ENCODE measurements at regions not wholly inside any gene's neighbourhood (a gene's known extent, or its start where the extent isn't known, plus 50 kb on each side); places are given as distances from the start of the nearest gene placed in this dataset.
"Not testable (repeated sequence)": the region's sequence is repeated elsewhere in the genome, so short reads cannot be mapped to it uniquely, and the experiment has no call there.

DNA sequence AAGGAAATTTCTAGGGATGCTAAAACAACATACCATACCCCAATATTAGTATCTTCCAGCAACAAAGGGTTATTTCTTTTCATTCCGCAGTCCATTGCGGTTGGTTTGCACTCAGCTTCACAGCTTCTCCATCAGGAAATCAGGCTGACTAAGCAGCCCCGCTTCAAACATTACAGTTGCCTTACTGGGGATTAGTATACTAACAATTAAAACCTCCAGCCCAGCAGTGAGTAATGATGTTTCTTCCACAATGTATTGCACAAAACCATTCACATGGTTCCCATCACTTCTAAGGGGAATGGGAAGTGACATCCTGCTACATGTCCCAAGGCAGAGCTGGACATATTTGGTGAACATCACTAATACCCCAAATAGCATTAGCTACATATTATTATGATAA lies 1384.9 kb downstream of the CDH8 start:
- H3K4me3 ChIP-seq (ENCODE audit: insufficient read depth, low read length), result no peak overlapping the region
- no peaks in the 10 kb centered on the region for H3K27me3 ChIP-seq (ENCODE audit: insufficient read depth, low read length)
- H2AFZ ChIP-seq (ENCODE audit: low read length), result no peak overlapping the region
- H3K36me3 ChIP-seq (ENCODE audit: insufficient read depth, low read length), result no peaks in the 10 kb centered on the region
- no peaks in the 10 kb centered on the region for H4K20me1 ChIP-seq (ENCODE audit: insufficient read depth, low read length)
- no peak overlapping the region for H3K27ac ChIP-seq (ENCODE audit: low read depth, low read length)
- no peak for DNase-seq (ENCODE audit: insufficient read length, low spot score, missing footprints)
- H3K4me2 ChIP-seq (ENCODE audit: insufficient read depth, low read length), result no peak overlapping the region
- no peaks in the 10 kb centered on the region for H3K9me3 ChIP-seq (ENCODE audit: low read depth, low read length)
- H3K4me1 ChIP-seq (ENCODE audit: insufficient read depth, low read length), result no peaks in the 10 kb centered on the region
- TF ChIP-seq, protein P1, sequence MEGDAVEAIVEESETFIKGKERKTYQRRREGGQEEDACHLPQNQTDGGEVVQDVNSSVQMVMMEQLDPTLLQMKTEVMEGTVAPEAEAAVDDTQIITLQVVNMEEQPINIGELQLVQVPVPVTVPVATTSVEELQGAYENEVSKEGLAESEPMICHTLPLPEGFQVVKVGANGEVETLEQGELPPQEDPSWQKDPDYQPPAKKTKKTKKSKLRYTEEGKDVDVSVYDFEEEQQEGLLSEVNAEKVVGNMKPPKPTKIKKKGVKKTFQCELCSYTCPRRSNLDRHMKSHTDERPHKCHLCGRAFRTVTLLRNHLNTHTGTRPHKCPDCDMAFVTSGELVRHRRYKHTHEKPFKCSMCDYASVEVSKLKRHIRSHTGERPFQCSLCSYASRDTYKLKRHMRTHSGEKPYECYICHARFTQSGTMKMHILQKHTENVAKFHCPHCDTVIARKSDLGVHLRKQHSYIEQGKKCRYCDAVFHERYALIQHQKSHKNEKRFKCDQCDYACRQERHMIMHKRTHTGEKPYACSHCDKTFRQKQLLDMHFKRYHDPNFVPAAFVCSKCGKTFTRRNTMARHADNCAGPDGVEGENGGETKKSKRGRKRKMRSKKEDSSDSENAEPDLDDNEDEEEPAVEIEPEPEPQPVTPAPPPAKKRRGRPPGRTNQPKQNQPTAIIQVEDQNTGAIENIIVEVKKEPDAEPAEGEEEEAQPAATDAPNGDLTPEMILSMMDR (IDR thresholded peaks at IDR 0.05; ENCODE audit: extremely low read depth, low read depth, low read length), result no peak
- no peaks in the 10 kb centered on the region for H3K79me2 ChIP-seq (ENCODE audit: insufficient read depth, low read length)

DNA sequence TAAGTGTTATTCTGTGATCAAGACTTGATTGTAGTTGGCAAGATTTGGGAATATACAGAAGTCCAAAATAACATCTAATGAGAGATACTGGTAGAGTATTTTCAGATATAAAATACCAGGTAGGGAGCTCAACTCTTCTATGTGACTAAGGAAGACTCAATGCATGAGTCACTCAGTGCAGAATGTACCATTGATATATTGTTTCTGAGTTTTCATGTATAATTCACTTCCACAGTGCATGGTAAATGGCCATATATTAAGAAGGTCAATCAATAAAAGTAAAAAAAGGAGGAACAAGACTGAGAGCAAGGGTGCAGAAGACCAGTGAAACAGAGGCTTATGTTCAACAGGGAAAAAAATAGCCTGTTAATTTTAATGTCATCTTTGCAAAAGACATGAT lies 1387.9 kb downstream of the CDH8 start:
- Histone ChIP-seq H3K9me3 (ENCODE audit: low read depth, low read length) (no peaks in the 10 kb centered on the region), H3K79me2 (ENCODE audit: insufficient read depth, low read length) (no peaks in the 10 kb centered on the region), H3K4me3 (ENCODE audit: insufficient read depth, low read length) (no peak overlapping the region), H2AFZ (ENCODE audit: low read length) (no peak overlapping the region), H3K27ac (ENCODE audit: low read depth, low read length) (no peak overlapping the region), H3K36me3 (ENCODE audit: insufficient read depth, low read length) (no peaks in the 10 kb centered on the region), H3K4me2 (ENCODE audit: insufficient read depth, low read length) (no peak overlapping the region), H3K27me3 (ENCODE audit: insufficient read depth, low read length) (no peaks in the 10 kb centered on the region), H4K20me1 (ENCODE audit: insufficient read depth, low read length) (no peaks in the 10 kb centered on the region), H3K4me1 (ENCODE audit: insufficient read depth, low read length) (no peaks in the 10 kb centered on the region)
- no peak for DNase-seq (ENCODE audit: insufficient read length, low spot score, missing footprints)
- TF ChIP-seq, protein P1 (IDR thresholded peaks at IDR 0.05; ENCODE audit: extremely low read depth, low read depth, low read length), result no peak

DNA sequence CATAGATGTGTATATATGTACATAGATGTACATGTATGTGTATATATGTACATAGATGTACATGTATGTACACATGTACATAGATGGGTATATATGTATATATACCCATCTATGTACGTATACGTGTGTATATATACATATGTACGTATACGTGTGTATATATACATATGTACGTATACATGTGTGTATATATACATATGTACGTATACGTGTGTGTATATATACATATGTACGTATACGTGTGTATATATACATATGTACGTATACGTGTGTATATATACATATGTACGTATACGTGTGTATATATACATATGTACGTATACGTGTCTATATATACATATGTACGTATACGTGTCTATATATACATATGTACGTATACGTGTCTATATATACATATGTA lies 1388.8 kb downstream of the CDH8 start:
- H3K36me3 ChIP-seq (ENCODE audit: insufficient read depth, low read length); DNase-seq (ENCODE audit: insufficient read length, low spot score, missing footprints); H3K79me2 ChIP-seq (ENCODE audit: insufficient read depth, low read length); H3K27me3 ChIP-seq (ENCODE audit: insufficient read depth, low read length); H3K4me3 ChIP-seq (ENCODE audit: insufficient read depth, low read length); H3K4me1 ChIP-seq (ENCODE audit: insufficient read depth, low read length); H3K9me3 ChIP-seq (ENCODE audit: low read depth, low read length); H4K20me1 ChIP-seq (ENCODE audit: insufficient read depth, low read length); H3K4me2 ChIP-seq (ENCODE audit: insufficient read depth, low read length); H3K27ac ChIP-seq (ENCODE audit: low read depth, low read length); H2AFZ ChIP-seq (ENCODE audit: low read length): not testable (repeated sequence)

DNA sequence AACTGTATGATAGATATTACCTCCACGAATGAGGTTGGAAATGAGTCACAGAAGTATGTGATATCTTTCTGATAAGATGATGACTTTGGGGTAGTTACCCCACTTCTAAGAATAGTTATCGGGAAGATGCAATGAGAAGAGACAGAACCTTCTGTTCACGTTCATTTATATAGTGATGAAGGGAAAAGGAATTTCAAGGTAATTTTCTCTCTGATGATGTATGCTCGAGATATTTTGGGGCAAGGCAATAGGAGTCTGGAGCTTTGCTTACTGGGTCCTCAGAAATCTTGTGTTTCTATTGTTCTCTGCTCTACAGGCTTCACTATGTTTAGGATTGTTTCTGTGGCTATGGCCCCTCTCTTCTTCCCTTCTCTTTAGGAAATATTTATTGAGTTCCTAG lies 1389.6 kb downstream of the CDH8 start:
- no peak overlapping the region for H2AFZ ChIP-seq (ENCODE audit: low read length)
- no peaks in the 10 kb centered on the region for H4K20me1 ChIP-seq (ENCODE audit: insufficient read depth, low read length)
- H3K4me2 ChIP-seq (ENCODE audit: insufficient read depth, low read length), result no peak overlapping the region
- H3K79me2 ChIP-seq (ENCODE audit: insufficient read depth, low read length), result no peaks in the 10 kb centered on the region
- H3K36me3 ChIP-seq (ENCODE audit: insufficient read depth, low read length), result no peaks in the 10 kb centered on the region
- DNase-seq (ENCODE audit: insufficient read length, low spot score, missing footprints), result no peak
- no peaks in the 10 kb centered on the region for H3K9me3 ChIP-seq (ENCODE audit: low read depth, low read length)
- no peaks in the 10 kb centered on the region for H3K4me1 ChIP-seq (ENCODE audit: insufficient read depth, low read length)
- no peak overlapping the region for H3K4me3 ChIP-seq (ENCODE audit: insufficient read depth, low read length)
- H3K27me3 ChIP-seq (ENCODE audit: insufficient read depth, low read length), result no peaks in the 10 kb centered on the region
- TF ChIP-seq, protein P1 (IDR thresholded peaks at IDR 0.05; ENCODE audit: extremely low read depth, low read depth, low read length), result no peak
- H3K27ac ChIP-seq (ENCODE audit: low read depth, low read length), result no peak overlapping the region

DNA sequence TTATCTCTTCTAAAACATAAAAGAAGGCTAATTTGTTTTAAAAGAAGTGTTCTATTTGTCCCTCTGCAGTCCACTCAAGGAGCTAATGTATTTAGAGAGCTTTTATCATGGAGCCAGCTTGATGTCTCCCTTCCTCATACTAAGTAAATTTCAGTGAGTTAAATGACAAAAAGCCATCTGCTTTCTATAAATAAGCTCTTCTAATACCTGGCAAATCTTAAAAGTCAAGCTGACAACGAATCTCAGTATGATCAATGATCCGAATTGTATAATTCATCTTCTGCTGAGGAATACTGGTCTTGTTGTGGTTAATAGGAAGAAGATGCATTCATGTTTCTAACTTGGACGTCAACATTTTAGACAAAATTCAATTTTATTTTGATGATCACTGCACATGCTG lies 1390.7 kb downstream of the CDH8 start:
- Histone ChIP-seq H3K27me3 (ENCODE audit: insufficient read depth, low read length) (no peaks in the 10 kb centered on the region), H3K27ac (ENCODE audit: low read depth, low read length) (no peak overlapping the region), H3K36me3 (ENCODE audit: insufficient read depth, low read length) (no peaks in the 10 kb centered on the region), H2AFZ (ENCODE audit: low read length) (no peak overlapping the region), H3K4me3 (ENCODE audit: insufficient read depth, low read length) (no peak overlapping the region), H3K9me3 (ENCODE audit: low read depth, low read length) (no peaks in the 10 kb centered on the region), H4K20me1 (ENCODE audit: insufficient read depth, low read length) (no peaks in the 10 kb centered on the region), H3K4me2 (ENCODE audit: insufficient read depth, low read length) (no peak overlapping the region), H3K79me2 (ENCODE audit: insufficient read depth, low read length) (no peaks in the 10 kb centered on the region), H3K4me1 (ENCODE audit: insufficient read depth, low read length) (no peaks in the 10 kb centered on the region)
- TF ChIP-seq, protein P1 (IDR thresholded peaks at IDR 0.05; ENCODE audit: extremely low read depth, low read depth, low read length), result no peak
- no peak for DNase-seq (ENCODE audit: insufficient read length, low spot score, missing footprints)
